GM13977 (cell line): ENCODE measurements at regions not wholly inside any gene's neighbourhood (a gene's known extent, or its start where the extent isn't known, plus 50 kb on each side); places are given as distances from the start of the nearest gene placed in this dataset.

Experiments used
- DNase-seq: peaks from one replicate; pipeline ENCODE4 v3.0.0; 2012; ENCODE audit warnings: low spot score
- in situ Hi-C: fragments of 300-500 bp; cut with MboI; formaldehyde crosslinking; loops from one replicate; pipeline ENCODE4 v1.12.0; 2022; ENCODE audit warnings: low sequenced_read_pairs, low pct_unique_long_range_greater_than_20kb, mixed read lengths, inconsistent platforms; ENCODE audit not compliant: unreplicated experiment
- TF ChIP-seq, protein P1 (sequence below): IDR thresholded peaks from 2 replicates; pipeline ENCODE4 v1.5.1; 2012; ENCODE audit warnings: mild to moderate bottlenecking, control low read depth; ENCODE audit not compliant: insufficient read depth; ENCODE audit errors: extremely low read depth, missing control alignments

GRCh38 chr2:12273111-12273510 is 443.6 kb upstream of the TRIB2 start:
- DNase-seq = no peak
- in situ Hi-C loops = no loop called here
- TF ChIP-seq, protein P1, sequence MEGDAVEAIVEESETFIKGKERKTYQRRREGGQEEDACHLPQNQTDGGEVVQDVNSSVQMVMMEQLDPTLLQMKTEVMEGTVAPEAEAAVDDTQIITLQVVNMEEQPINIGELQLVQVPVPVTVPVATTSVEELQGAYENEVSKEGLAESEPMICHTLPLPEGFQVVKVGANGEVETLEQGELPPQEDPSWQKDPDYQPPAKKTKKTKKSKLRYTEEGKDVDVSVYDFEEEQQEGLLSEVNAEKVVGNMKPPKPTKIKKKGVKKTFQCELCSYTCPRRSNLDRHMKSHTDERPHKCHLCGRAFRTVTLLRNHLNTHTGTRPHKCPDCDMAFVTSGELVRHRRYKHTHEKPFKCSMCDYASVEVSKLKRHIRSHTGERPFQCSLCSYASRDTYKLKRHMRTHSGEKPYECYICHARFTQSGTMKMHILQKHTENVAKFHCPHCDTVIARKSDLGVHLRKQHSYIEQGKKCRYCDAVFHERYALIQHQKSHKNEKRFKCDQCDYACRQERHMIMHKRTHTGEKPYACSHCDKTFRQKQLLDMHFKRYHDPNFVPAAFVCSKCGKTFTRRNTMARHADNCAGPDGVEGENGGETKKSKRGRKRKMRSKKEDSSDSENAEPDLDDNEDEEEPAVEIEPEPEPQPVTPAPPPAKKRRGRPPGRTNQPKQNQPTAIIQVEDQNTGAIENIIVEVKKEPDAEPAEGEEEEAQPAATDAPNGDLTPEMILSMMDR = no peak

- TF ChIP-seq, protein P1 = no peak
- in situ Hi-C loops = no loop called here
- no peak for DNase-seq
Observed at GRCh38 chr2:12274591-12274990, 442.1 kb upstream of the TRIB2 start.

DNA sequence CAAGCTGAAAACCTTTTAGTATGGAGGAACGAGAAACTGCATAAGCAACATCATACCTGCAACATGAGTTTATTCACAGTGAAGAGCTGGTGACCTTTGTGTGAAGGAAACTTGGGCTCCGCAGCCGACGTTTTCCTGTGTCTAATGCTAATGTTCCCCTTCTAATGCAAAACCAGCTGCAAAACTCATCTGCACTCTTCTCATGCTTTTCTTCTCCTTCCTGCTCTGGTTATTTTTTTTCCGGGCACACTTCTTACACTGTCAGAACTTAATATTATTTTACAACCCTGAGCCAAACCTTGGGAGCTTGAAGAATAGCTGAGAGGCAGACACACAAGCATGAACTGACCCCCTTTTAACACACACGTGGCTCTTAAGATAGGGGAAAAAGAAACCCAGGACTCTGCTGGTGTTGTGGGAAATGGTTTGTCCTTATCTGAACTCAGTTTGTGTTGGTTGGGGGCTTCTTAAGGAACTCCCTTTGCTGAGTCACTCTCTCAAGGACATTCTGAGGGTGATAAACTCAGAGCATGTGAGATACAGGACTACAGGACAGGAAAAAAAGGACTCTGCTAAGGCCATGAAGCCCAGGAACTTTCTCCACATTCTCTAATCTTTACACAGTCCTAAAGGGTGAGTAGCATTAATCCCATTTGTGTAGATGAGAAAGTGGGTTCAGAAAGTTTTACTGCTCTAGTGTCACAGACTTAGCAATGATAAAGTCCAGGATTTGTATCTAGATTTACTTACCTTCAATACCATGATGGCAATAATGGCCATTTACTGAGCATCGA is 439.3 kb upstream of the TRIB2 start:
- TF ChIP-seq, protein P1 = no peak
- DNase-seq = no peak
- in situ Hi-C loops = no loop called here

- in situ Hi-C loops = no loop called here
- TF ChIP-seq, protein P1 = no peak
- no peak for DNase-seq
Observed at GRCh38 chr2:12278217-12278750, 438.5 kb upstream of the TRIB2 start.

DNA sequence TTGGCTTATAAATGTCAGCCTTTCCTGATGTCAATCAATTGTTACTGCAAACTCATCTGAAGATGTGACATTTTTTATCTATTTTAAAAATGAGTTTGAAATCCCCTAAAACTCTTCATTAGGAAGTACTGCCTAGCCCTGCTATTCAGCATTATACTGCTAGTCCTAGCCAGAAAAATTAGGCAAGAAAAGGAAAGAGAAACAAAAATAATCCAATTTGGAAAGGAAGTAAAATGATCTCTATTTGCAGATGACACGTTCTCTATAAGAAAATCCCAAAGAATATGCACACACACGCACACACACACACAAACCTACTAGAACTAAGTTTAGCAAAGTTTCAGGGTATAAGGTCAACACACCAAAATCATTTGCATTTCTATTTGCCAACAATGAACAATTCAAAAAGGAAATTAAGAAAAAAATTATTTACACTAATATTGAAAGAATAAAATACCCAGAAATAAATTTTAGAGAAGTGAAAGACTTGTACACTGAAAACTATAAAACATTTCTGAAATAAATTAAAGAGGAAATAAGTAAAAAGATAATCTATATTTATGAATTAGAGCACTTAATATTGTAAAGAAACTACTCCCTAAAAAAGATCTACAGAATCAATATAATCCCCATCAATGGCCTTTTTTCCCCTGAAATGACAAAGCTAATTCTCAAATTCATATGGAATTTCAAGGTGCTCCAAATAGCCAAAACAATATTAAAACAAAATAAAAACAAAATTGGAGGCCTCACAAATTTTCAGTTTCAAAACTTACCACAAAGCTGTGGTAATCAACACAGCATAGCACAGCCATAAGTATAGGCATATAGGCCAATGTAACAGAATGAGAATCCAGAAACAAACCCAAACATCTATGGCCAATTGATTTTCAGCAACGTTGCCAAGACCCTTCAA is 433.7 kb upstream of the TRIB2 start:
- TF ChIP-seq, protein P1 = no peak
- in situ Hi-C loops = no loop called here

GRCh38 chr2:12284037-12284436 is 432.7 kb upstream of the TRIB2 start:
- TF ChIP-seq, protein P1 = no peak
- in situ Hi-C loops = no loop called here
- DNase-seq = no peak

More for the DNA sequence above, 433.7 kb upstream of the TRIB2 start:
- DNase-seq = no peak
